IMR-90 (cell line): ENCODE measurements at regions not wholly inside any gene's neighbourhood (a gene's known extent, or its start where the extent isn't known, plus 50 kb on each side); places are given as distances from the start of the nearest gene placed in this dataset.

Experiments used
- ATAC-seq: fragments of 200-7000 bp; cut with Tn5 transposase; 2 replicates; pipeline ENCODE4 v1.9.1; 2020; ENCODE audit warnings: low read depth, mild to moderate bottlenecking, moderate library complexity
- BruUV-seq: library from RNA; stranded (reverse); fragments of 400-500 nt; replicated peaks from 2 replicates; lab custom pipeline; 2021; lab: Mats Ljungman, UMichigan
- CTCF ChIA-PET: fragments of 300-600 bp; formaldehyde crosslinking; extraction: SDS; loops from one replicate; lab custom pipeline; 2021; ENCODE audit warnings: antibody characterized with exemption; lab: Yijun Ruan, JAX
- POLR2A ChIA-PET: fragments of 300-600 bp; sonication (Branson Sonifier 250); formaldehyde crosslinking; loops from one replicate; lab custom pipeline; 2022; ENCODE audit warnings: antibody characterized with exemption; ENCODE audit not compliant: unreplicated experiment; lab: Charles Lee
- DNase-seq: peaks from one replicate; pipeline ENCODE4 v3.0.0; 2013
- H2AFZ ChIP-seq: replicated peaks from 2 replicates; pipeline ENCODE3; 2013; ENCODE audit warnings: low read length, mild to moderate bottlenecking; ENCODE audit not compliant: poor library complexity
- H2AK5ac ChIP-seq: 2 replicates; pipeline ENCODE4 v1.6.1; 2013; ENCODE audit warnings: low read depth, low read length, inconsistent platforms
- H2AK9ac ChIP-seq: replicated peaks from 2 replicates; pipeline ENCODE3; 2013; ENCODE audit warnings: mild to moderate bottlenecking, low read depth, low read length, moderate library complexity; ENCODE audit not compliant: poor library complexity
- H2BK120ac ChIP-seq: 2 replicates; pipeline ENCODE4 v1.6.1; 2013; ENCODE audit warnings: low read depth, low read length, inconsistent platforms
- H2BK15ac ChIP-seq: 3 replicates; pipeline ENCODE4 v1.6.1; 2013; ENCODE audit warnings: low read depth, low read length, inconsistent platforms
- H2BK20ac ChIP-seq: 2 replicates; pipeline ENCODE4 v1.6.1; 2013; ENCODE audit warnings: low read depth, mild to moderate bottlenecking, inconsistent platforms, low read length, moderate library complexity
- H2BK5ac ChIP-seq: 2 replicates; pipeline ENCODE4 v1.6.1; 2013; ENCODE audit warnings: mild to moderate bottlenecking, low read depth, low read length, inconsistent platforms; ENCODE audit not compliant: poor library complexity, severe bottlenecking
- H3K14ac ChIP-seq: replicated peaks from 2 replicates; pipeline ENCODE4 v1.6.1; 2013; ENCODE audit warnings: low read depth, low read length, inconsistent platforms
- H3K18ac ChIP-seq: 2 replicates; pipeline ENCODE4 v1.6.1; 2013; ENCODE audit warnings: low read depth, low read length, control low read depth
- H3K23ac ChIP-seq: 2 replicates; pipeline ENCODE4 v1.6.1; 2013; ENCODE audit warnings: low read depth, low read length, inconsistent platforms
- H3K27ac ChIP-seq: 2 replicates; pipeline ENCODE4 v1.5.1; 2013; ENCODE audit warnings: mild to moderate bottlenecking, control low read depth, low read length; ENCODE audit not compliant: insufficient read depth
- H3K27me3 ChIP-seq: 2 replicates; pipeline ENCODE4 v1.6.1; 2013; ENCODE audit warnings: low read length; ENCODE audit not compliant: control insufficient read depth, insufficient read depth
- H3K36me3 ChIP-seq: 2 replicates; pipeline ENCODE4 v1.6.1; 2013; ENCODE audit warnings: low read length, mixed read lengths; ENCODE audit not compliant: control insufficient read depth, insufficient read depth
- H3K4ac ChIP-seq: 2 replicates; pipeline ENCODE4 v1.6.1; 2013; ENCODE audit warnings: low read depth, low read length, inconsistent platforms
- H3K4me1 ChIP-seq: 2 replicates; pipeline ENCODE4 v1.6.1; 2013; ENCODE audit warnings: low read length, mixed read lengths; ENCODE audit not compliant: control insufficient read depth, insufficient read depth
- H3K4me2 ChIP-seq: 2 replicates; pipeline ENCODE4 v1.6.1; 2013; ENCODE audit warnings: low read depth, mild to moderate bottlenecking, control low read depth, low read length, moderate library complexity
- H3K4me3 ChIP-seq: 2 replicates; pipeline ENCODE4 v1.5.1; 2013; ENCODE audit warnings: low read depth, mild to moderate bottlenecking, control low read depth, low read length, moderate library complexity; ENCODE audit not compliant: insufficient read depth
- H3K56ac ChIP-seq: 2 replicates; pipeline ENCODE4 v1.6.1; 2013; ENCODE audit warnings: low read length, inconsistent platforms; ENCODE audit not compliant: insufficient read depth; ENCODE audit errors: extremely low read depth
- H3K79me1 ChIP-seq, 2 experiments: 2 replicates each; pipeline ENCODE4 v1.6.1; 2013; ENCODE audit warnings: low read length in 2 of 2, inconsistent platforms in 1 of 2, low read depth in 1 of 2
- H3K9ac ChIP-seq: 2 replicates; pipeline ENCODE4 v1.6.1; 2013; ENCODE audit warnings: low read depth, low read length, control low read depth
- H3K9me1 ChIP-seq: 2 replicates; pipeline ENCODE4 v1.6.1; 2013; ENCODE audit warnings: low read length, inconsistent platforms; ENCODE audit not compliant: insufficient read depth
- H3K9me3 ChIP-seq: 2 replicates; pipeline ENCODE4 v1.6.1; 2013; ENCODE audit warnings: low read length; ENCODE audit not compliant: control insufficient read depth, insufficient read depth
- H4K20me1 ChIP-seq: 2 replicates; pipeline ENCODE4 v1.6.1; 2013; ENCODE audit warnings: low read length, inconsistent platforms; ENCODE audit not compliant: insufficient read depth
- H4K5ac ChIP-seq: 2 replicates; pipeline ENCODE4 v1.6.1; 2013; ENCODE audit warnings: mild to moderate bottlenecking, low read depth, low read length, control low read depth
- H4K8ac ChIP-seq, 2 experiments: 2 replicates each; pipeline ENCODE4 v1.6.1; 2013; ENCODE audit warnings: low read depth in 2 of 2, low read length in 2 of 2, control low read depth in 1 of 2, inconsistent platforms in 1 of 2
- H4K91ac ChIP-seq: 2 replicates; pipeline ENCODE4 v1.6.1; 2013; ENCODE audit warnings: low read depth, low read length, inconsistent platforms; ENCODE audit not compliant: insufficient read depth
- BHLHE40 ChIP-seq: fragments of 150-350 bp; IDR thresholded peaks from 2 replicates; pipeline ENCODE4 v1.6.1; 2016; ENCODE audit warnings: mild to moderate bottlenecking, low read depth, low read length
- CEBPB ChIP-seq: IDR thresholded peaks from 2 replicates; pipeline ENCODE4 v1.6.1; 2012; ENCODE audit warnings: low read depth, low read length, improper control_type of control experiment
- MAZ ChIP-seq: IDR thresholded peaks from 2 replicates; pipeline ENCODE4 v1.6.1; 2012; ENCODE audit warnings: low read depth, mild to moderate bottlenecking, low read length, improper control_type of control experiment, moderate library complexity, borderline replicate concordance
- MXI1 ChIP-seq: IDR thresholded peaks from 2 replicates; pipeline ENCODE4 v1.6.1; 2012; ENCODE audit warnings: low read depth, mild to moderate bottlenecking, low read length, moderate library complexity, borderline replicate concordance
- NFE2L2 ChIP-seq: fragments of 150-350 bp; IDR thresholded peaks from 2 replicates; pipeline ENCODE4 v1.6.1; 2016; ENCODE audit warnings: low read depth, mild to moderate bottlenecking, low read length
- POLR2A ChIP-seq: IDR thresholded peaks from 2 replicates; pipeline ENCODE4 v1.6.1; 2012; ENCODE audit warnings: mild to moderate bottlenecking, low read depth, low read length
- RAD21 ChIP-seq: IDR thresholded peaks from 2 replicates; pipeline ENCODE4 v1.6.1; 2012; ENCODE audit warnings: low read length, improper control_type of control experiment
- RCOR1 ChIP-seq: IDR thresholded peaks from 2 replicates; pipeline ENCODE4 v1.6.1; 2012; ENCODE audit warnings: mild to moderate bottlenecking, low read length, improper control_type of control experiment; ENCODE audit not compliant: insufficient replicate concordance
- RFX5 ChIP-seq: IDR thresholded peaks from 2 replicates; pipeline ENCODE4 v1.8.0; 2012; ENCODE audit warnings: low read depth, mild to moderate bottlenecking, low read length, moderate library complexity
- WGBS, 2 experiments: methylation state at CpG; one replicate each; pipeline versions ENCODE4 v1.1.5 to v1.1.7; 2013; ENCODE audit warnings: missing lambda C conversion rate in 2 of 2; ENCODE audit not compliant: insufficient read length in 1 of 2; ENCODE audit errors: extremely low coverage in 2 of 2; 5-methylcytosine and 5-hydroxymethylcytosine counted together
- dilution Hi-C: fragments of 300-500 bp; cut with HindIII; formaldehyde crosslinking; loops from one replicate; pipeline ENCODE4 v1.14.3; 2018; ENCODE audit warnings: low sequenced_read_pairs; ENCODE audit not compliant: unreplicated experiment
- in situ Hi-C: fragments of 300-500 bp; cut with MboI; formaldehyde crosslinking; loops from 3 replicates; pipeline ENCODE4 v1.14.3; 2019; ENCODE audit warnings: low sequenced_read_pairs, inconsistent platforms, mixed read lengths
- intact Hi-C: fragments of 100-400 bp; cut with micrococcal nuclease; formaldehyde crosslinking; loops from 2 replicates; pipeline ENCODE4 v1.10.0; 2022
- TF ChIP-seq, protein P1 (sequence below): fragments of 150-350 bp; IDR thresholded peaks from 2 replicates; pipeline ENCODE4 v1.6.1; 2016; ENCODE audit warnings: low read depth, mild to moderate bottlenecking, low read length, moderate library complexity, borderline replicate concordance
- TF ChIP-seq, protein P2 (sequence below): conservative IDR thresholded peaks from 2 replicates; pipeline ENCODE4 v1.5.1; 2012; ENCODE audit warnings: mild to moderate bottlenecking, low read depth, low read length, improper control_type of control experiment
- TF ChIP-seq, protein P3 (sequence below): fragments of 150-350 bp; IDR thresholded peaks from 2 replicates; pipeline ENCODE4 v1.6.1; 2017; ENCODE audit warnings: mild to moderate bottlenecking, antibody characterized with exemption, low read length, low read depth

DNA sequence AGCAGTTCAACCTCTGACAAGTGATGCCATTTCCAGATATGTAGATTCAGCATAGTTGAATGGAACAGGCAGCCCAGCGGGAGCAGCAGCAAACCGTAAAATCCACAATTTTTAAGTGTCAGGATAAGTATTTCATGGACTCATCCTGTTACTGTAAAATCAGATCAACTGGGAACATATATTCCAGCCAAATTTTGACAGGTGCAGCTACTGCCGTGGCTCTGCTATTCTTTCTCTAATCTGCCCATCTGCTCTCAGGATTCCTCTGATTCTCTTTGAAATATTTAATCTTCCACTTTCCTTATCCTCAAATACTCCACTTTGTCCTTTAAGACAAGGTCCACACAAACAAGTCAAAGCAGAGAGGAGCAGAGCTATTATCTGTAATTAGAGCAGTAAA, 245.4 kb upstream of the ASCC3 start:
- Histone ChIP-seq H4K5ac (no peak overlapping the region), H3K9me3 (peaks cover 2% of the 10 kb centered on the region; the same call in 1 of the 2 replicates), H3K4me2 (no peak overlapping the region), H3K4ac (no peak overlapping the region), H3K23ac (no peak overlapping the region), H3K36me3 (no peaks in the 10 kb centered on the region), H3K79me1 (no peaks in the 10 kb centered on the region), H4K91ac (no peak overlapping the region), H2AFZ (no peak overlapping the region), H3K4me1 (no peaks in the 10 kb centered on the region), H3K27me3 (no peaks in the 10 kb centered on the region), H4K20me1 (no peaks in the 10 kb centered on the region), H2BK20ac (no peak overlapping the region), H2BK15ac (no peak overlapping the region), H2AK9ac (no peak overlapping the region), H2AK5ac (no peak overlapping the region), H2BK120ac (no peak overlapping the region), H2BK5ac (no peak overlapping the region), H3K56ac (no peak overlapping the region), H3K18ac (no peak overlapping the region), H3K27ac (no peak overlapping the region), H4K8ac (no peak overlapping the region), H3K14ac (no peak overlapping the region), H3K9ac (no peak overlapping the region), H3K4me3 (no peak overlapping the region), H3K9me1 (no peaks in the 10 kb centered on the region)
- ChIA-PET POLR2A (no interaction called here), CTCF (no interaction called here)
- dilution Hi-C loops, result no loop called here
- in situ Hi-C loops, result no loop called here
- intact Hi-C loops, result no loop called here
- TF ChIP-seq, protein P1, sequence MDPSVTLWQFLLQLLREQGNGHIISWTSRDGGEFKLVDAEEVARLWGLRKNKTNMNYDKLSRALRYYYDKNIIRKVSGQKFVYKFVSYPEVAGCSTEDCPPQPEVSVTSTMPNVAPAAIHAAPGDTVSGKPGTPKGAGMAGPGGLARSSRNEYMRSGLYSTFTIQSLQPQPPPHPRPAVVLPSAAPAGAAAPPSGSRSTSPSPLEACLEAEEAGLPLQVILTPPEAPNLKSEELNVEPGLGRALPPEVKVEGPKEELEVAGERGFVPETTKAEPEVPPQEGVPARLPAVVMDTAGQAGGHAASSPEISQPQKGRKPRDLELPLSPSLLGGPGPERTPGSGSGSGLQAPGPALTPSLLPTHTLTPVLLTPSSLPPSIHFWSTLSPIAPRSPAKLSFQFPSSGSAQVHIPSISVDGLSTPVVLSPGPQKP, result no peak
- TF ChIP-seq RAD21 (no peak), MXI1 (no peak), RCOR1 (no peak), NFE2L2 (no peak), POLR2A (no peak), MAZ (no peak), CEBPB (no peak), BHLHE40 (no peak), RFX5 (no peak)
- TF ChIP-seq, protein P2, sequence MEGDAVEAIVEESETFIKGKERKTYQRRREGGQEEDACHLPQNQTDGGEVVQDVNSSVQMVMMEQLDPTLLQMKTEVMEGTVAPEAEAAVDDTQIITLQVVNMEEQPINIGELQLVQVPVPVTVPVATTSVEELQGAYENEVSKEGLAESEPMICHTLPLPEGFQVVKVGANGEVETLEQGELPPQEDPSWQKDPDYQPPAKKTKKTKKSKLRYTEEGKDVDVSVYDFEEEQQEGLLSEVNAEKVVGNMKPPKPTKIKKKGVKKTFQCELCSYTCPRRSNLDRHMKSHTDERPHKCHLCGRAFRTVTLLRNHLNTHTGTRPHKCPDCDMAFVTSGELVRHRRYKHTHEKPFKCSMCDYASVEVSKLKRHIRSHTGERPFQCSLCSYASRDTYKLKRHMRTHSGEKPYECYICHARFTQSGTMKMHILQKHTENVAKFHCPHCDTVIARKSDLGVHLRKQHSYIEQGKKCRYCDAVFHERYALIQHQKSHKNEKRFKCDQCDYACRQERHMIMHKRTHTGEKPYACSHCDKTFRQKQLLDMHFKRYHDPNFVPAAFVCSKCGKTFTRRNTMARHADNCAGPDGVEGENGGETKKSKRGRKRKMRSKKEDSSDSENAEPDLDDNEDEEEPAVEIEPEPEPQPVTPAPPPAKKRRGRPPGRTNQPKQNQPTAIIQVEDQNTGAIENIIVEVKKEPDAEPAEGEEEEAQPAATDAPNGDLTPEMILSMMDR, result no peak
- TF ChIP-seq, protein P3, sequence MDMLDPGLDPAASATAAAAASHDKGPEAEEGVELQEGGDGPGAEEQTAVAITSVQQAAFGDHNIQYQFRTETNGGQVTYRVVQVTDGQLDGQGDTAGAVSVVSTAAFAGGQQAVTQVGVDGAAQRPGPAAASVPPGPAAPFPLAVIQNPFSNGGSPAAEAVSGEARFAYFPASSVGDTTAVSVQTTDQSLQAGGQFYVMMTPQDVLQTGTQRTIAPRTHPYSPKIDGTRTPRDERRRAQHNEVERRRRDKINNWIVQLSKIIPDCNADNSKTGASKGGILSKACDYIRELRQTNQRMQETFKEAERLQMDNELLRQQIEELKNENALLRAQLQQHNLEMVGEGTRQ, result no peak
- DNase-seq, result no peak
- no peak for ATAC-seq
- BruUV-seq, result no TSS peak
- WGBS, 2 experiments, result no CpG with 5 or more reads among the region's 3 CpGs
